ENCODE measurements at regions not wholly inside any gene's neighbourhood (a gene's known extent, or its start where the extent isn't known, plus 50 kb on each side); places are given as distances from the start of the nearest gene placed in this dataset.

- peak; percentile 76 for TF ChIP-seq CTCF (tag by site-specific recombination; IDR thresholded peaks at IDR 0.05)
- TF ChIP-seq OVOL3 (tag by site-specific recombination; IDR thresholded peaks at IDR 0.05), result no peak
- no peak for TF ChIP-seq REST (tag by site-specific recombination; IDR thresholded peaks at IDR 0.05)
- no peak for TF ChIP-seq ZNF157 (tag by site-specific recombination; IDR thresholded peaks at IDR 0.05)
- TF ChIP-seq, protein P1, sequence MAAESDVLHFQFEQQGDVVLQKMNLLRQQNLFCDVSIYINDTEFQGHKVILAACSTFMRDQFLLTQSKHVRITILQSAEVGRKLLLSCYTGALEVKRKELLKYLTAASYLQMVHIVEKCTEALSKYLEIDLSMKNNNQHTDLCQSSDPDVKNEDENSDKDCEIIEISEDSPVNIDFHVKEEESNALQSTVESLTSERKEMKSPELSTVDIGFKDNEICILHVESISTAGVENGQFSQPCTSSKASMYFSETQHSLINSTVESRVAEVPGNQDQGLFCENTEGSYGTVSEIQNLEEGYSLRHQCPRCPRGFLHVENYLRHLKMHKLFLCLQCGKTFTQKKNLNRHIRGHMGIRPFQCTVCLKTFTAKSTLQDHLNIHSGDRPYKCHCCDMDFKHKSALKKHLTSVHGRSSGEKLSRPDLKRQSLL (tag by site-specific recombination; IDR thresholded peaks at IDR 0.05), result no peak
- TF ChIP-seq ZNF214 (tag by site-specific recombination; IDR thresholded peaks at IDR 0.05; ENCODE audit: borderline replicate concordance), result no peak
- TF ChIP-seq ZBTB1 (tag by site-specific recombination; IDR thresholded peaks at IDR 0.05), result no peak
- TF ChIP-seq ZNF138 (tag by site-specific recombination; IDR thresholded peaks at IDR 0.05; ENCODE audit: borderline replicate concordance), result no peak
- TF ChIP-seq ZNF777 (tag by site-specific recombination; IDR thresholded peaks at IDR 0.05; ENCODE audit: borderline replicate concordance), result no peak
- TF ChIP-seq ZNF501 (tag by site-specific recombination; IDR thresholded peaks at IDR 0.05), result peak; percentile 49; the same call in 1 of the 2 replicates
- TF ChIP-seq ZNF623 (tag by site-specific recombination; IDR thresholded peaks at IDR 0.05), result no peak
Measured at GRCh38 chr15:59917504-59918157, 86.5 kb upstream of the FOXB1 start.
